Nucleus accumbens (tissue), 56 donors: ENCODE measurements at regions not wholly inside any gene's neighbourhood (a gene's known extent, or its start where the extent isn't known, plus 50 kb on each side); places are given as distances from the start of the nearest gene placed in this dataset.
"Not testable (repeated sequence)": the region's sequence is repeated elsewhere in the genome, so short reads cannot be mapped to it uniquely, and the experiment has no call there.

Experiments
- DNase-seq, 56 donors: peaks; one replicate each; lab custom pipeline; 2025; lab: John Stamatoyannopoulos, UW

DNA sequence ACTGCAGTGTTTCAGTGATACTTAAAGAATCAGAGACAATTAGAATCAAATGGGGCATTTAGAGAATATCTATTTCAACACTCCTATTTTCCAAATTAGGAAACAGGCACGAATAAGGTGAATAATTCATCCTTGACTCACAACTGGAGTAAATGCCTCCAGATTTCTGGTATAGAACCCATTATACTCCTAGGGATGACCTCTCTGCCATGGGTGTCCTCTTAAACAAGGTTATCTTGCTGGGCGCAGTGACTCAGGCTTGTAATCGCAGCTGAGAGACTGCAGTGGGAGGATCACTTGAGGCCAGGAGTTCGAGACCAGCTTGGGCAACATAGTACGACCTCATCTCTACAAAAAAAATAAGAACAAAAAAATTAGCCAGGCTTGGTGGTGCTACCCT is 139.8 kb upstream of the ELAC2 start:
- DNase-seq: no peak

DNA sequence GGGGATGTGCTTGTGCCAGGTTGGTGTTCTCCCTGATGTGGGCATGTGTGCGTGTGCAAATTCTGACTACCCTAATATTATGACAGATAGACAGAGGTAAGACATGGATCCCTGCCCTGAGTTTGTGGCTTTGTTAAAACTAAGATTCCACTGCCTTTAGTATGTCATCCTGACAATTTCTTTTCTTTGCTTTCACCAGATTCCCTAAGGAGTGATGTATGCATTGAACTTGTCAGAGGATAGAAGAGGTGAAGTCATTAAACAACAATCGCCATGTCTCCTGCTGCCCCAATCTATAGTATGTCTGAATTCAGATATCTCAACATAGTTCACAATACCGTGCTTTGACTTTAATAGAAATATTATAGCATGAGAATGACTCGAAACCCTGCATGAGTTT is 137.1 kb upstream of the ELAC2 start:
- no peak for DNase-seq

GRCh38 chr17:13154398-13154797 is 136.6 kb upstream of the ELAC2 start:
- no peak for DNase-seq

- no peak for DNase-seq
Measured at GRCh38 chr17:13153036-13153435, 135.2 kb upstream of the ELAC2 start.

GRCh38 chr17:13152501-13152900 is 134.7 kb upstream of the ELAC2 start:
- no peak for DNase-seq

GRCh38 chr17:13150738-13151137 is 132.9 kb upstream of the ELAC2 start:
- not testable (repeated sequence) for DNase-seq

DNA sequence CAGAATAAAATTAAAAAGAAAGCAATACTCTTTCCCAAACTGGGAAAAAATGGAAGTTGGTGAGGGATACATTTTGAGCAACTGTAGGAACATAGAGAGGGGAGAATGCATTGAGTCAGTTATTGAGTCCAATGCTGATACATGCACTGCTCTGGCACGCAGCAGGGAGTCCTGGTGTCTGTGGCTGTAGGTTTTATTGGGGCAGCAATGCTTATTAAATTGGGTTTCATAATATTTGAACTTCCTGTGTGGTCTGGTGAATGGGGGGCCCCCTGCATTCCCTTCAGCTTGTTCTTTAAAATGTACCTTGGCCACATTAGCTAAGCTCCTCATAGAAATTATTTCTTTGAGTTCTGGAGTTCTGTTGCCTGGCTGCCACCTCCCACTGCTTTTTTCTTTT is 125.2 kb upstream of the ELAC2 start:
- DNase-seq: no peak

DNA sequence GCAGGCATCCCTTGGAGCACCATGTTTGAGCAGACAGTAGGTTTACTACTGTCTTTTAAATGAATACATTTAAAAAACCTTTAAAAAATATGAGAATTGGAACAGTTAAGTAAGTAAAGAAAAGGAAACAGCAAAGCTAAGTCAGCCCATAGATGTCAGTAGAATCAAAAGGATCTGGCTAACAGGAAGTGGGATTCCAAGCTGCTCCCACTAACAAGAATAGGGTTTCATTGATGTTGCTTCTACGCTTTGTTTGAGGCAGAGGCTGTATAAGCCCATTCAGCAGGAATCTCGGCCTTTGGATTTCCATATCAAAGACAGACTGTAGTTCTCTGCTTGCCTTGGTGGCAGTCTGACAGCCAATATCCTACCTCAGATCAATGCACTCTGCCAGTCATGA is 122.9 kb upstream of the ELAC2 start:
- no peak for DNase-seq

DNA sequence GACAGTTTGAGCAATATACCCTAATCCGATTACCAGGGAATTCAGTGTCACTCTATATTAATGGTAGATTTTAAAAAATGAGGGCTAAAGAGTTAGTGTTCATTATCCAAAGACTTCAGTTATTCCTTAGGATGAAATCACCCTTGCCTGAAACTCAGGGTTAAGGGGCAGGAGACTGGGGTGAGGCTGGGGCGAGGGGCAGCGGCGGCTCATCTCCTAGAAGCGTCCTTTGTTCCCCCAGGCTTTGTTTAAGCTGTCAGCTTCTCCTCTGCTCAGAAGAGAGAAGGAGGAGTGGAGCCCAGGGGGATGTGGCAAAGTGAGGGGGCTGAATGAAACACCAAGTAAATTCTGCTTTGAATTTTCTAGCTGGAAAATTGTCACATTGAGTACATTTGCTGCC is 117.7 kb upstream of the ELAC2 start:
- no peak for DNase-seq

DNA sequence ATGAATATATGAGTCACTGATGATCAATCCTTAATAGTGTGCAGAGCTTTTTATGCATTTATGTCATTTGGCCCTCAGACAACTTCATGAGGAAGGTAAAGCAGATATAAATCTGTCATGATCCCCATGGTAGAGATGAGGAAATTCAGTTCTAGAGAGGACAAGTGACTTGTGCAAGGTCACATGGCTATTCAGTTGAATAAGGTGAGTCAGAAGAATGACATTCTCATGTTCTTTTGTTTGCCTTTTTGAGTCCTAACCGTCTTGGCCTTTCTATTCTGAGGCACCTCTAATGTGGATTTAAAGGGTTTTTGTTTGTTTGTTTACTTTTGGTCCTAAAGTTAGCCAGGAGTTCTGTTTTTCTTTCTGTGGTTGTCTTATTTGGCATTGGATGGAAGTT is 116.2 kb upstream of the ELAC2 start:
- no peak for DNase-seq

DNA sequence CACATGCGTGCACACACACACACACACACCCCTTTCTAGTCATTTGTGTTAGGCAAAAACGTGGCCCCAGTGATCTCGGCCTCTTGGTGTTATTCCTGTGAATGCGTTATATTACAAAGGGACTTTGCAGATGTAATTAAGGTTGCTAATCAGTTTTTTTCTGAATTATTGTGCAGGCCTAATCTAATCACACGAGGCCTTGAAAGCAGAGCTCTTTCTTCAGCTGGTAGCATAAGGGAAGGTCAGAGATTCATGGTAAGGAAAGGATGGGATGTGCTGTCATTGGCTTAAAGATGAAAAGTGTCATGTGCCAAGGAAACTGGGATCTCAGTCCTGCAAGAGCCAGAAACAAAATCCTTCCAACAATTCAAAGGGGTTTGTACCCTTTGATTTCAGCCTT is 113.4 kb upstream of the ELAC2 start:
- no peak for DNase-seq

DNA sequence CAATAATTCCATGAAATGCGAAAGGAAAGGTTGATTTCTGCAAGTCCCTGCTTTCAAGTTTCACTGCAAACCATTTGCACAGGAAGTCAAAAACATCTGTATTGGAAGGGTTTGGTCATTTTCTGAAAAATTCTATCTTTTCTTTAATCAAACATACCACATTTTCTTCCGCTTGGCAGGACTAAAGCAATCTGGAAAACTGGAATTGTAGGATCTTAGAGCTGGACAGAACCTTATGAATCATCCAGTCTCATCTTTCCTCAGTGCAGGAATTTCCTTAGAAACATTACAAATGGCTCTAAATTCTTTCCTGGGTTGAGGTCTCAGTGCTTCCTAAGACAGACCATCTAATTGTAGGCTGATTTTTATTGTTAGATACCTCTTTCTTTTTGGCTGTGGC is 111.5 kb upstream of the ELAC2 start:
- DNase-seq: no peak

DNA sequence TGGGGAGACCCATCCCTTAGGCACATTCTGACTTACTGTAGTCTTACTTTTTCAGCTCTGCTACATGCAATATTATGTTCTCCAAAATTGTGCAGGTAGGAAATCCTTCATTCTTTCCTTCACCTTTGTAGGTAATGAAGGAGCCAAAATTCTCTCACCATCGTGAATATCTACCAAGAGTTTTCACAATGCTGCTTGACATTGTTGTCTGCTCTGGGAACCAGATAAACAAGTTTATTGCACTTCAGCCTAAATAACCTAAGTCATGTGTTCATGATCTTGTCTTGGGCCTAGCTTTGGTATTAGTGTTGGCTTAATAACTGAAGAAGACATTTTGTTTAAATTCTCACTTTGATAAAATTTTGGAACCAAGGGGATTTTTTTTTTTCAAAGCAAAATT is 110.8 kb upstream of the ELAC2 start:
- DNase-seq: no peak

- no peak for DNase-seq
Measured at GRCh38 chr17:13127921-13128602, 110.2 kb upstream of the ELAC2 start.

GRCh38 chr17:13120864-13121263 is 103.0 kb upstream of the ELAC2 start:
- no peak for DNase-seq

DNA sequence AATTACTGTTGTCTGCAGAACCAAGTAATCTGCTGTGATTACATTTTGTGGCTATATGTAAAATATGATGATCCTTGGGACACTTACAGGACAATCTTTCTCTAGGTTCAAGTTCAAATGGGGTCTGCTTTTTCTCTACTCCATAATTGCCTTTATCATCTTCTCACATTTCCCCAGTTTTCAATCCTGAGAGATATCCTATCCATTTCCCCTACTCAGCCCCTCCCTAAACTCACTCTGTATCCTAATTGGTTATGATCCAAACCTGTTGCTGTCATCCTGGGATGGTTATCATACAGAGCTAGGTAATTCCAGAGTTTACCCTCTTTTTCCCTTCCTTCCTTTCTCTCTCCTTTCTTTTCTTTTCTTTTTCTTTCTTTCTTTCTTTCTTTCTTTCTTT is 100.5 kb upstream of the ELAC2 start:
- no peak for DNase-seq

DNA sequence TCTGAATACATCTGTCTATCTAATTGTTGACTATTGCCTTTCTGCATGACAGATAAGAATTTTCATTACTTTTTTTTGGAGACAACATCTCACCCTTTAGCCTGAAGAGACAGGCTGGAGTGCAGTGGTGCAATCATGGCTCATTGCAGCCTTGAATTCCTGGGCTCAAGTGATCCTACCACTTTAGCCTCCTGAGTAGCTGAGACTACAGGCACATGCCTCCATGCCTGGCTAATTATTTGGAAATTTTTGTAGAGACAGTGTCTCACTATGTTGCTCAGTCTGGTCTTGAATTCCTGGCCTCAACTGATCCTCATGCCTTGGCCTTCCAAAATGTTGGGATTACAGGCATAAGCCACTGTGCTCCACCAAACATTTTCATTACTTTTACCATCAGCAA is 99.8 kb upstream of the ELAC2 start:
- no peak for DNase-seq

DNA sequence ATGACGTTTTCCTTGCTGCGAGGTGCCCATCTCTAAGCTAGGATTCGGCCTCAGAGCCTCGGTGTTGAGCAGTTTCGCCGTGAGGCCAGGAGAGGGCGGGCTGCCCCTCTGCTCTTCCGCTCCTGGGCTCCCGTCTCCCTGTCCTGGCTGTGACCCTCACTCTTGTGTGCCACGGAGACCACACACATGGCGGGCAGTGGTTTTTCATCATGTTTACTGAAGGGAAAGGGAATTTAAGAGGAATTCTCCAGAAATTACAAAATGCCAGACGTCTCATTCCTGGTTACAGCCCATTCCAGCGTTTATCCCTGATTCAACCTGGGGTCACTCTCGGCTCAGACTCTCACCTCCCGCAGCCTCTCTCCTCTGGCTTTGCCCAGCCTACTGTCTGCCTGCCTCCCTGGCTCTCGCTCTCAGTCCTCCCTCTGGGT is 96.8 kb upstream of the ELAC2 start:
- peak in 7 of 56 donors; percentile 0 to 10 (median 1) for DNase-seq

DNA sequence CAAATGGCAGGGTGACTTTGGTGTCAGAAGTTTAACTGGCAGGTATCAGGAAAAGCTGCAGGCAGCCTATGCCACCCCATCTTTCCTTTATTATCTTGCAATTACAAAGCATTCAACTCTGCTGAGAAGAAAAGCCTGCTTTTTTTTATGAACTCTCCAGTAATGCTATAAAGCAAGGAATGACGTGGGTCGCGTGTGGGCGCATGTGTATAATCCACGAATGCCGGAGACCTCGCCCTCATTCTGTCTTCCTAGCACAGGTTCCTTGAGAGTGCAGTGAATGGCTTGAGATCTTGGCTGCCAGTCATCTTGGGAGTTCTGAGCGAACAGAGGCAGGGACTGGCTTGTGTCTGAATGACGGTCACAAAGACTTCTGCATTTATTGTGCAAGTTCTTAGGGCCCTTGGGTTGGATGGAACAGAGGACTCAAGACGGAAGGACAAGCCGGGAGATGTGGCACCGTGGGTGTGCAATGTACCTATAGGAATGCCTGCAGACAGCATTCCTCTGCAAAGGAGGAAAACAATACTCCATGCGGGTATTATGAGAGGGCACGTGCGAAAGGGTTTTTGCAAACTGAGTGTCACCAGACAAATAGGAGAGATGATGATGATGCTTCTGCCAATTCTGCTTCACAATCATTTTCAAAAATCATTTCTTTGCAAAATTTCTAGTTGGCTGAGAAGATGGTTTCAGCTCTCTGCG is 96.1 kb upstream of the ELAC2 start:
- DNase-seq: peak in 38 of 56 donors; percentile 2 to 81 (median 30)

- DNase-seq: no peak
Measured at GRCh38 chr17:13107676-13108235, 89.9 kb upstream of the ELAC2 start.

DNA sequence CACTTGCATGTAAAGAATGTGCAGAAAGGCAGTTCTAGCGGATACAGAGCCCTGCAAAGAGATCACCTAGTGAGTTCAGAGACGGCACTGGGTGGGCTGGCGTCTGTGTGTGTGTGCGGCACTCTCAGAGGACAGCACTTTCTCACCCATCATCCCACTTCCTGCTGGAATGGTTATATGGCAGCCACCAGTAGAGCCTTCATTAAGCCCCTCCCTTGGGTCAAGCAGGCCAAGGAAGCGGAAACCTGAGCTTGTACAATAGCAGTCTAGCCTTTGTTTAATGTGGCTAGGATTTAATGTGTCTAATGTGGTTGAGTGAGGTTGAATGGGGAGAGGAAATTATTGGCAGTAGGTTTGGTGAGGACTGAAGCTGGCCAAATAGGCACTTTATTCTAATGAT is 88.3 kb upstream of the ELAC2 start:
- no peak for DNase-seq

GRCh38 chr17:13104576-13104975 is 86.7 kb upstream of the ELAC2 start:
- no peak for DNase-seq
